Aorta (tissue), 5 donors: ENCODE measurements at regions not wholly inside any gene's neighbourhood (a gene's known extent, or its start where the extent isn't known, plus 50 kb on each side); places are given as distances from the start of the nearest gene placed in this dataset.
A peak's percentile ranks its signal among the peaks of the same experiment; 100 is the strongest.

ENCODE experiments used
- ATAC-seq: fragments of 200-7000 bp; cut with Tn5 transposase; one replicate; pipeline ENCODE4 v1.9.1; 2022; ENCODE audit warnings: moderate library complexity; ENCODE audit not compliant: low FRiP score
- DNase-seq, 2 donors: peaks; one replicate each; pipeline ENCODE4 v3.0.0-alpha.2; 2020
- H3K27ac ChIP-seq, 2 donors: one replicate each; pipeline ENCODE4 v1.5.1; 2013; ENCODE audit warnings: low read length in 2 of 2, mild to moderate bottlenecking in 2 of 2, moderate library complexity in 2 of 2, control low read depth in 1 of 2, inconsistent platforms in 1 of 2, low read depth in 1 of 2
- H3K27me3 ChIP-seq, 2 donors: one replicate each; pipeline ENCODE4 v1.6.1; 2013; ENCODE audit warnings: control low read depth in 1 of 2, low read length in 1 of 2, mild to moderate bottlenecking in 1 of 2, moderate library complexity in 1 of 2; ENCODE audit not compliant: insufficient read depth in 2 of 2, control insufficient read depth in 1 of 2
- H3K36me3 ChIP-seq, 2 donors: one replicate each; pipeline ENCODE4 v1.6.1; 2013; ENCODE audit warnings: control low read depth in 1 of 2, low read length in 1 of 2, mild to moderate bottlenecking in 1 of 2; ENCODE audit not compliant: insufficient read depth in 2 of 2, control insufficient read depth in 1 of 2
- H3K4me1 ChIP-seq, 2 donors: one replicate each; pipeline ENCODE4 v1.6.1; 2013; ENCODE audit warnings: low read length in 2 of 2, control low read depth in 1 of 2, mild to moderate bottlenecking in 1 of 2, moderate library complexity in 1 of 2; ENCODE audit not compliant: insufficient read depth in 2 of 2, control insufficient read depth in 1 of 2
- H3K4me3 ChIP-seq, 2 donors: one replicate each; pipeline ENCODE4 v1.5.1; 2013; ENCODE audit warnings: low read length in 2 of 2, control low read depth in 1 of 2, mild to moderate bottlenecking in 1 of 2
- H3K9me3 ChIP-seq: one replicate; pipeline ENCODE4 v1.6.1; 2013; ENCODE audit warnings: mild to moderate bottlenecking, low read length; ENCODE audit not compliant: control insufficient read depth
- WGBS, 2 donors: extraction: QIAGEN DNeasy Blood & Tissue Kit; methylation state at CpG; one replicate each; pipeline ENCODE4 v1.1.7; 2013; 5-methylcytosine and 5-hydroxymethylcytosine counted together
- intact Hi-C, 2 donors: fragments of 100-400 bp; cut with DNase I; formaldehyde crosslinking; loops; one replicate each; pipeline versions ENCODE4 v1.14.2 to v1.15.0; 2022
- donor health status: healthy with polysubstance abuse.
- donor health status: Bipolar disorder and iron deficiency.
- donor health status: DM: no; HTN: no; CAD: no.
- donor health status: DM: no; HTN: no; CAD: no.
- donor health status: DM: yes; HTN: yes; CAD: no.

DNA sequence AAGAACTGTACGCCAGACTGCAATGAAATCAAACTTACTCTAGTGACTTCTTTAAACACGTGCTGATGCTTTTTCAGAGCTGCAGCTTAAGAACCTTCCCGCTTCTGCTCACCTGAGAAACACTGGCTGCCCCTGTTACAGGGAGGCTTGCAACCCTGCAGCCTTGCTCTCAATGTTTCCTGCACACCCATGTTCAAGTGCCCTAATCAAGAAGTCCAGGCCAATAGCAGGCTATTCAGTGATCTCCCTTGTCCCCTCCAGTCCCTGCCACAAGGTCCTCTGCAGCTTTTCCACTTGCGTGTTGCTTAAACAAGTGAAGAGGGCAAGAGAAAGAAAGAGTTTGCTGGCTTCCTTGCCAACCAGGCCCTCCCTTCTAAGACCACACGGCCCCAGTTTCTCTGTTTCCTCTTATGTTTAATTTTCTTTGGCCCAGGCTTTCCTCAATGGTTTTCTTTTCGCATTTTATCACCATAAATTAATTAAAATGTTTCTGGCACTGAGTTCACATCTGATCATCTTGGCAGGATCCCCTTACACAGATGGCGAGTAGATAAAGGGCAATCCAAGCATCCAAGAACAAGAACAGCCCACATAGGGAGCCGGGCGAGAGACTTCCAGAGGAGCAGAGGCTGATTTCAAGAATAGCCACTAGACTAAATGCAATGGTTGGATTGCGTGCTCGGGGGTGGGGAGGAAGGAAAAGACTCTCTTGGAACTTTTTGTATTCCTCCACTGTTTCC is 82.3 kb upstream of the CDKN3 start:
- H3K4me3 ChIP-seq, result no peak overlapping the region
- ATAC-seq (no peak), DNase-seq (no peak)
- 43 to 52% methylated on average over 11 of the region's 11 CpGs for whole genome bisulfite sequencing, 2 donors
- no peak overlapping the region for H3K27ac ChIP-seq
- H3K27me3 ChIP-seq, result no peaks in the 10 kb centered on the region
- no peaks in the 10 kb centered on the region for H3K36me3 ChIP-seq
- no peaks in the 10 kb centered on the region for H3K9me3 ChIP-seq
- intact Hi-C loops, result no loop called here
- H3K4me1 ChIP-seq, result no peaks in the 10 kb centered on the region

DNA sequence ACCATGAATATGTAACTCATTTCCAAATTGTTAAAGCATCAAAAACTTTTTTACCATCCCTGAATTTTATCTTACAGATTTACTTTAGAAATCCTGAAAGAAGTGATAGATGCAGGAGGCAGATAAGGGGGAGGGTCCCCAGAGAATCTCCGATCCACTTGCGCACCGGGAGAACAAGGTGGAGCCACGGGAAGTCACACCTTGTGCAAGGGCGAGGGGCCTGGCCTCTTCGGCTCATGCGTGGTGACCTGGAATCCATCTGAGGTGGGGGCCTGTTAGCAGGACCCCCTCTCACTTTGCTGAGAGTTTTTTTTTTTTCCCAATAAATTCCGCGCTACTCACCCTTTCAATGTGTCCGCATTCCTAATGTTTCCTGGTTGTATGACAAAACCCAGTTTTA is 80.2 kb upstream of the CDKN3 start:
- DNase-seq (no peak), ATAC-seq (no peak)
- Histone ChIP-seq H3K4me1 (no peaks in the 10 kb centered on the region), H3K27me3 (no peaks in the 10 kb centered on the region), H3K36me3 (no peaks in the 10 kb centered on the region), H3K27ac (no peak overlapping the region), H3K4me3 (no peak overlapping the region), H3K9me3 (peaks cover 1% of the 10 kb centered on the region)
- intact Hi-C loops, result no loop called here
- WGBS, 2 donors, result 95 to 97% methylated on average over 10 of the region's 10 CpGs

DNA sequence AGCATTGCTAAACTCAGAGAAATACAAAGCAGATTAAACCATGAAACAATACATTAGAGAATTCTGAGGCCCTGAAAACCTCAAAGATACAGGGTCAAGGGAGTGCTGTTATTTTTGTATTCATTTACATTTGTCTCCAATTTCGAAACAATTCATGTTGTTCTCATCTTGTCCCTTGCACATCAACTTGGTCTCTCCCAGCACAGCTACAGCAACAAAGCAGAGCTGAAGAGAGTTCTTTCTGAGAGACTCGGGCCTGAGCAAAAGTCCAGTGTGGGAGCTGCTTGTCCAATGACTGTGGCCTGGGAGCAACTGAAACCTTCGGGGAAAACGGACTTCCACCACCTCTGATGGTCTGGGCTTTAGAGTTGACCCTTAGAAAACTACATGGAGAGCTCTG is 79.4 kb upstream of the CDKN3 start:
- ATAC-seq (no peak), DNase-seq (no peak)
- H3K9me3 ChIP-seq, result peaks cover 1% of the 10 kb centered on the region
- WGBS, 2 donors, result 88 to 95% methylated on average over 4 of the region's 4 CpGs
- intact Hi-C loops, result no loop called here
- no peaks in the 10 kb centered on the region for H3K4me1 ChIP-seq
- H3K4me3 ChIP-seq, result no peak overlapping the region
- no peak overlapping the region for H3K27ac ChIP-seq
- H3K36me3 ChIP-seq, result no peaks in the 10 kb centered on the region
- H3K27me3 ChIP-seq, result no peaks in the 10 kb centered on the region

- Histone ChIP-seq H3K4me1 (no peaks in the 10 kb centered on the region), H3K27me3 (no peaks in the 10 kb centered on the region), H3K4me3 (no peak overlapping the region), H3K27ac (no peak overlapping the region), H3K36me3 (no peaks in the 10 kb centered on the region), H3K9me3 (peaks cover 1% of the 10 kb centered on the region)
- no peak for ATAC-seq
- 93 to 94% methylated on average over 7 of the region's 7 CpGs for whole genome bisulfite sequencing, 2 donors
- no peak for DNase-seq
- intact Hi-C loops, result loop anchor here in 1 of 2 donors (5.0 kb wide), 1 partner anchor 775 kb away; no protein-coding TSS in a partner anchor
These were observed 74.6 kb upstream of the CDKN3 start for GRCh38 chr14:54322246-54322645.

GRCh38 chr14:54322701-54323337 is 74.0 kb upstream of the CDKN3 start:
- peaks cover 1% of the 10 kb centered on the region for H3K9me3 ChIP-seq
- H3K4me3 ChIP-seq, result no peak overlapping the region
- intact Hi-C loops, result loop anchor here in 1 of 2 donors (5.0 kb wide), 1 partner anchor 776 kb away; no protein-coding TSS in a partner anchor
- ATAC-seq (no peak), DNase-seq (no peak)
- no peaks in the 10 kb centered on the region for H3K4me1 ChIP-seq
- H3K27me3 ChIP-seq, result no peaks in the 10 kb centered on the region
- 92 to 93% methylated on average over 5 of the region's 5 CpGs for WGBS, 2 donors
- H3K27ac ChIP-seq, result no peak overlapping the region
- H3K36me3 ChIP-seq, result no peaks in the 10 kb centered on the region

DNA sequence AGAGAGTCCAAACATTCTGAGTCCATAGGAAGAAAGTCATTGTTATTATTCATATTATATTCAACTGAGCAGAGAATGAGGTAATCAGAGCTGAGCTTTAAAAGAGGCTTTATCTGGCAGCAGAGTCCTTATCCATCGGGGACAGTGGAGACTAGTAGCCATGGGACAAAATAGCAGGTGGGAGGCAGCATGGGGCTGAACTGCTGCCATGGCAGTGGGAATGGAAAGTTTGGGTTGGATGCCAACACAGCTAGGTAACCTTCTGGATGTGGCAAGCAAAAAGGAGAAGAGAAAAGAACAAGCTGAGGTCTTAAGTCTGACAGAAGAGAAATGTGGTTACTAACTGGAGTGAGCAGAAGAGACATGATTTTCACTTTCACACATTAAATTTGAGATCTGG is 71.0 kb upstream of the CDKN3 start:
- WGBS, 2 donors, result 17 to 26% methylated on average over 1 of the region's 1 CpG
- DNase-seq (no peak), ATAC-seq (no peak)
- H3K4me1 ChIP-seq, result no peaks in the 10 kb centered on the region
- no peak overlapping the region for H3K4me3 ChIP-seq
- no peaks in the 10 kb centered on the region for H3K36me3 ChIP-seq
- no peaks in the 10 kb centered on the region for H3K27me3 ChIP-seq
- no peak overlapping the region for H3K27ac ChIP-seq
- H3K9me3 ChIP-seq, result no peaks in the 10 kb centered on the region
- intact Hi-C loops, result loop anchor here in 1 of 2 donors (5.0 kb wide), 1 partner anchor 148 kb away; no protein-coding TSS in a partner anchor

GRCh38 chr14:54329082-54329695 is 67.6 kb upstream of the CDKN3 start:
- Histone ChIP-seq H3K9me3 (no peaks in the 10 kb centered on the region), H3K27ac (no peak overlapping the region), H3K4me3 (no peak overlapping the region), H3K36me3 (no peaks in the 10 kb centered on the region), H3K27me3 (no peaks in the 10 kb centered on the region), H3K4me1 (no peaks in the 10 kb centered on the region)
- 28 to 30% methylated on average over 11 of the region's 11 CpGs for WGBS, 2 donors
- no peak for DNase-seq
- intact Hi-C loops, result loop anchor here in 1 of 2 donors (5.0 kb wide), 1 partner anchor 152 kb away; no protein-coding TSS in a partner anchor
- peak; percentile 85 for ATAC-seq

DNA sequence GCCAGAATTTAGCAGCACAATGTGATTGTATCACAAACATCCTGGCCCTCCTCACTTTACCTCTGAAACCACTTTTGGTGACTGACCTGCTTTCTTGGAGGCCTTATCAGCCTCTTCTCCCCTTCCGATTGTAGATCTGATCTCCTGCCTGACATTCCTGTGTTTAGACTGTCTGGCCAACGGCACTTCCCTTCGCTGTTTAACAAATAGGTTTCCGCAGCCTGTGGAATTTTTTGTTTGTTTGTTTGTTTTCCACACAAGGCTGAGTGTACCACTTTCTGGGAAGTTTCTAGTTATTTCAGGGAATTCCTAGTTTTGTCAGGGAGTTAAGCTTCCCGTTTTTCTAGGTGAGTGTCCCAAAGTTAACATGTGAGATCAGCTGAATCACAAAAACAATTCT is 65.9 kb upstream of the CDKN3 start:
- H3K36me3 ChIP-seq, result no peaks in the 10 kb centered on the region
- H3K9me3 ChIP-seq, result no peaks in the 10 kb centered on the region
- no peaks in the 10 kb centered on the region for H3K27me3 ChIP-seq
- 67 to 78% methylated on average over 5 of the region's 5 CpGs for WGBS, 2 donors
- ATAC-seq (no peak), DNase-seq (no peak)
- no peak overlapping the region for H3K27ac ChIP-seq
- H3K4me3 ChIP-seq, result no peak overlapping the region
- no peaks in the 10 kb centered on the region for H3K4me1 ChIP-seq
- intact Hi-C loops, result loop anchor here in 1 of 2 donors (5.0 to 10.0 kb wide), 2 partner anchors 376 to 794 kb away; partner anchors contain the start of gene BMP4
